ENCODE measurements at regions not wholly inside any gene's neighbourhood (a gene's known extent, or its start where the extent isn't known, plus 50 kb on each side); places are given as distances from the start of the nearest gene placed in this dataset.

- Histone ChIP-seq H3K36me3 (ENCODE audit: control insufficient read depth in 3 of 3, insufficient read depth in 2 of 3, low read depth in 1 of 3, low read length in 3 of 3) (no peaks in the 10 kb centered on the region), H3K27ac (ENCODE audit: low read depth in 1 of 3, low read length in 2 of 3) (no peak overlapping the region), H3K4me3 (ENCODE audit: low read depth in 1 of 3, low read length in 3 of 3) (no peak overlapping the region), H3K27me3 (ENCODE audit: control insufficient read depth in 3 of 3, insufficient read depth in 3 of 3, low read length in 3 of 3) (no peaks in the 10 kb centered on the region), H3K9me3 (ENCODE audit: control insufficient read depth in 2 of 2, insufficient read depth in 1 of 2, low read depth in 1 of 2, low read length in 1 of 2) (peaks cover 0 to 5% of the 10 kb centered on the region in 2 donors), H3K4me1 (ENCODE audit: control insufficient read depth in 3 of 3, insufficient read depth in 2 of 3, low read depth in 1 of 3, low read length in 2 of 3) (no peaks in the 10 kb centered on the region)
- FAIRE-seq: no peak
- WGBS, 3 donors: 64 to 75% (median 66%) methylated on average over 3 of the region's 3 CpGs
- DNase-seq: no peak
Measured at GRCh38 chr4:144442713-144443112, 203.2 kb upstream of the HHIP start.

- WGBS, 3 donors: 78 to 81% (median 80%) methylated on average over 10 of the region's 10 CpGs
- FAIRE-seq (no peak), DNase-seq (no peak)
- no peaks in the 10 kb centered on the region for H3K4me1 ChIP-seq (ENCODE audit: control insufficient read depth in 3 of 3, insufficient read depth in 2 of 3, low read depth in 1 of 3, low read length in 2 of 3)
- H3K4me3 ChIP-seq (ENCODE audit: low read depth in 1 of 3, low read length in 3 of 3): no peak overlapping the region
- H3K27me3 ChIP-seq (ENCODE audit: control insufficient read depth in 3 of 3, insufficient read depth in 3 of 3, low read length in 3 of 3): no peaks in the 10 kb centered on the region
- H3K9me3 ChIP-seq (ENCODE audit: control insufficient read depth in 2 of 2, insufficient read depth in 1 of 2, low read depth in 1 of 2, low read length in 1 of 2): no peaks in the 10 kb centered on the region
- no peak overlapping the region for H3K27ac ChIP-seq (ENCODE audit: low read depth in 1 of 3, low read length in 2 of 3)
- H3K36me3 ChIP-seq (ENCODE audit: control insufficient read depth in 3 of 3, insufficient read depth in 2 of 3, low read depth in 1 of 3, low read length in 3 of 3): no peaks in the 10 kb centered on the region
Measured at GRCh38 chr4:144449611-144450010, 196.3 kb upstream of the HHIP start.

GRCh38 chr4:144450526-144450925, 195.4 kb upstream of the HHIP start:
- FAIRE-seq: no peak
- H3K4me1 ChIP-seq (ENCODE audit: control insufficient read depth in 3 of 3, insufficient read depth in 2 of 3, low read depth in 1 of 3, low read length in 2 of 3): no peaks in the 10 kb centered on the region
- 57 to 75% (median 60%) methylated on average over 2 of the region's 2 CpGs for WGBS, 3 donors

GRCh38 chr4:144451766-144452450, 194.0 kb upstream of the HHIP start:
- Histone ChIP-seq H3K4me1 (ENCODE audit: control insufficient read depth in 3 of 3, insufficient read depth in 2 of 3, low read depth in 1 of 3, low read length in 2 of 3) (no peaks in the 10 kb centered on the region), H3K36me3 (ENCODE audit: control insufficient read depth in 3 of 3, insufficient read depth in 2 of 3, low read depth in 1 of 3, low read length in 3 of 3) (no peaks in the 10 kb centered on the region), H3K27me3 (ENCODE audit: control insufficient read depth in 3 of 3, insufficient read depth in 3 of 3, low read length in 3 of 3) (no peaks in the 10 kb centered on the region), H3K27ac (ENCODE audit: low read depth in 1 of 3, low read length in 2 of 3) (no peak overlapping the region), H3K4me3 (ENCODE audit: low read depth in 1 of 3, low read length in 3 of 3) (no peak overlapping the region), H3K9me3 (ENCODE audit: control insufficient read depth in 2 of 2, insufficient read depth in 1 of 2, low read depth in 1 of 2, low read length in 1 of 2) (no peaks in the 10 kb centered on the region)
- FAIRE-seq (no peak), DNase-seq (no peak)
- whole genome bisulfite sequencing, 3 donors: 45 to 50% (median 50%) methylated on average over 3 of the region's 3 CpGs

More at GRCh38 chr4:144450526-144450925, 195.4 kb upstream of the HHIP start:
- DNase-seq: no peak
- Histone ChIP-seq H3K36me3 (ENCODE audit: control insufficient read depth in 3 of 3, insufficient read depth in 2 of 3, low read depth in 1 of 3, low read length in 3 of 3) (no peaks in the 10 kb centered on the region), H3K4me3 (ENCODE audit: low read depth in 1 of 3, low read length in 3 of 3) (no peak overlapping the region), H3K9me3 (ENCODE audit: control insufficient read depth in 2 of 2, insufficient read depth in 1 of 2, low read depth in 1 of 2, low read length in 1 of 2) (no peaks in the 10 kb centered on the region), H3K27me3 (ENCODE audit: control insufficient read depth in 3 of 3, insufficient read depth in 3 of 3, low read length in 3 of 3) (no peaks in the 10 kb centered on the region), H3K27ac (ENCODE audit: low read depth in 1 of 3, low read length in 2 of 3) (no peak overlapping the region)

- DNase-seq (no peak), FAIRE-seq (no peak)
- H3K9me3 ChIP-seq (ENCODE audit: control insufficient read depth in 2 of 2, insufficient read depth in 1 of 2, low read depth in 1 of 2, low read length in 1 of 2): no peaks in the 10 kb centered on the region
- WGBS, 3 donors: 80 to 85% (median 85%) methylated on average over 2 of the region's 2 CpGs
- H3K36me3 ChIP-seq (ENCODE audit: control insufficient read depth in 3 of 3, insufficient read depth in 2 of 3, low read depth in 1 of 3, low read length in 3 of 3): no peaks in the 10 kb centered on the region
- no peak overlapping the region for H3K4me3 ChIP-seq (ENCODE audit: low read depth in 1 of 3, low read length in 3 of 3)
- no peaks in the 10 kb centered on the region for H3K27me3 ChIP-seq (ENCODE audit: control insufficient read depth in 3 of 3, insufficient read depth in 3 of 3, low read length in 3 of 3)
- no peak overlapping the region for H3K27ac ChIP-seq (ENCODE audit: low read depth in 1 of 3, low read length in 2 of 3)
- H3K4me1 ChIP-seq (ENCODE audit: control insufficient read depth in 3 of 3, insufficient read depth in 2 of 3, low read depth in 1 of 3, low read length in 2 of 3): no peaks in the 10 kb centered on the region
Measured at GRCh38 chr4:144456196-144456595, 189.8 kb upstream of the HHIP start.

- H3K9me3 ChIP-seq (ENCODE audit: control insufficient read depth in 2 of 2, insufficient read depth in 1 of 2, low read depth in 1 of 2, low read length in 1 of 2): no peaks in the 10 kb centered on the region
- peaks cover 0 to 1% (median 0%) of the 10 kb centered on the region in 3 donors for H3K27me3 ChIP-seq (ENCODE audit: control insufficient read depth in 3 of 3, insufficient read depth in 3 of 3, low read length in 3 of 3)
- H3K4me3 ChIP-seq (ENCODE audit: low read depth in 1 of 3, low read length in 3 of 3): no peak overlapping the region
- FAIRE-seq (no peak), DNase-seq (no peak)
- no peak overlapping the region for H3K27ac ChIP-seq (ENCODE audit: low read depth in 1 of 3, low read length in 2 of 3)
- no peaks in the 10 kb centered on the region for H3K36me3 ChIP-seq (ENCODE audit: control insufficient read depth in 3 of 3, insufficient read depth in 2 of 3, low read depth in 1 of 3, low read length in 3 of 3)
- no peaks in the 10 kb centered on the region for H3K4me1 ChIP-seq (ENCODE audit: control insufficient read depth in 3 of 3, insufficient read depth in 2 of 3, low read depth in 1 of 3, low read length in 2 of 3)
- 69 to 78% (median 72%) methylated on average over 5 of the region's 5 CpGs for WGBS, 3 donors
Measured at GRCh38 chr4:144461906-144462305, 184.1 kb upstream of the HHIP start.

- 70 to 96% (median 96%) methylated on average over 1 of the region's 1 CpG for WGBS, 3 donors
- DNase-seq: no peak
- H3K27ac ChIP-seq (ENCODE audit: low read depth in 1 of 3, low read length in 2 of 3): no peak overlapping the region
- H3K36me3 ChIP-seq (ENCODE audit: control insufficient read depth in 3 of 3, insufficient read depth in 2 of 3, low read depth in 1 of 3, low read length in 3 of 3): no peaks in the 10 kb centered on the region
- no peak for FAIRE-seq
- no peaks in the 10 kb centered on the region for H3K9me3 ChIP-seq (ENCODE audit: control insufficient read depth in 2 of 2, insufficient read depth in 1 of 2, low read depth in 1 of 2, low read length in 1 of 2)
- no peak overlapping the region for H3K4me3 ChIP-seq (ENCODE audit: low read depth in 1 of 3, low read length in 3 of 3)
- H3K27me3 ChIP-seq (ENCODE audit: control insufficient read depth in 3 of 3, insufficient read depth in 3 of 3, low read length in 3 of 3): peaks cover 0 to 1% (median 0%) of the 10 kb centered on the region in 3 donors
- H3K4me1 ChIP-seq (ENCODE audit: control insufficient read depth in 3 of 3, insufficient read depth in 2 of 3, low read depth in 1 of 3, low read length in 2 of 3): no peaks in the 10 kb centered on the region
Measured at GRCh38 chr4:144463236-144463635, 182.7 kb upstream of the HHIP start.

- FAIRE-seq: no peak
- Histone ChIP-seq H3K4me1 (ENCODE audit: control insufficient read depth in 3 of 3, insufficient read depth in 2 of 3, low read depth in 1 of 3, low read length in 2 of 3) (no peaks in the 10 kb centered on the region), H3K9me3 (ENCODE audit: control insufficient read depth in 2 of 2, insufficient read depth in 1 of 2, low read depth in 1 of 2, low read length in 1 of 2) (no peaks in the 10 kb centered on the region), H3K27ac (ENCODE audit: low read depth in 1 of 3, low read length in 2 of 3) (no peak overlapping the region), H3K36me3 (ENCODE audit: control insufficient read depth in 3 of 3, insufficient read depth in 2 of 3, low read depth in 1 of 3, low read length in 3 of 3) (no peaks in the 10 kb centered on the region), H3K4me3 (ENCODE audit: low read depth in 1 of 3, low read length in 3 of 3) (no peak overlapping the region), H3K27me3 (ENCODE audit: control insufficient read depth in 3 of 3, insufficient read depth in 3 of 3, low read length in 3 of 3) (peaks cover 0 to 1% (median 0%) of the 10 kb centered on the region in 3 donors)
- no peak for DNase-seq
- WGBS, 3 donors: 92 to 97% (median 93%) methylated on average over 7 of the region's 7 CpGs
Measured at GRCh38 chr4:144463896-144464295, 182.1 kb upstream of the HHIP start.

- FAIRE-seq (no peak), DNase-seq (no peak)
- Histone ChIP-seq H3K27me3 (ENCODE audit: control insufficient read depth in 3 of 3, insufficient read depth in 3 of 3, low read length in 3 of 3) (peaks cover 0 to 1% (median 0%) of the 10 kb centered on the region in 3 donors), H3K27ac (ENCODE audit: low read depth in 1 of 3, low read length in 2 of 3) (no peak overlapping the region), H3K4me1 (ENCODE audit: control insufficient read depth in 3 of 3, insufficient read depth in 2 of 3, low read depth in 1 of 3, low read length in 2 of 3) (no peaks in the 10 kb centered on the region), H3K9me3 (ENCODE audit: control insufficient read depth in 2 of 2, insufficient read depth in 1 of 2, low read depth in 1 of 2, low read length in 1 of 2) (no peaks in the 10 kb centered on the region), H3K4me3 (ENCODE audit: low read depth in 1 of 3, low read length in 3 of 3) (no peak overlapping the region), H3K36me3 (ENCODE audit: control insufficient read depth in 3 of 3, insufficient read depth in 2 of 3, low read depth in 1 of 3, low read length in 3 of 3) (no peaks in the 10 kb centered on the region)
- 47 to 72% (median 52%) methylated on average over 2 of the region's 2 CpGs for WGBS, 3 donors
Measured at GRCh38 chr4:144465546-144465945, 180.4 kb upstream of the HHIP start.
